H1 (cell line): ENCODE measurements at regions not wholly inside any gene's neighbourhood (a gene's known extent, or its start where the extent isn't known, plus 50 kb on each side); places are given as distances from the start of the nearest gene placed in this dataset.

Source experiments
- CTCF ChIA-PET: fragments of 300-600 bp; sonication (Branson Sonifier 250); formaldehyde crosslinking; loops from one replicate; lab custom pipeline; 2021; ENCODE audit not compliant: partially characterized antibody; lab: Charles Lee
- POLR2A ChIA-PET: fragments of 300-600 bp; sonication (Branson Sonifier 250); formaldehyde crosslinking; loops from one replicate; lab custom pipeline; 2021; ENCODE audit warnings: inconsistent platforms; ENCODE audit not compliant: partially characterized antibody; lab: Charles Lee
- DNase-seq, 2 experiments: peaks; one replicate each; pipeline versions ENCODE4 v3.0.0 to v3.0.0-alpha.2; 2010 to 2022; ENCODE audit warnings: low spot score in 2 of 2, low read depth in 1 of 2, mixed read lengths in 1 of 2
- FAIRE-seq: peaks from 2 replicates; lab custom pipeline; 2011; peaks lifted over from hg19 to GRCh38; lab: Jason Lieb, UNC
- H2AFZ ChIP-seq: 2 replicates; pipeline ENCODE4 v1.8.1; 2012; ENCODE audit warnings: low read length, inconsistent platforms
- H2AK5ac ChIP-seq: 2 replicates; pipeline ENCODE4 v1.6.1; 2013; ENCODE audit warnings: low read depth, low read length
- H2BK120ac ChIP-seq: replicated peaks from 2 replicates; pipeline ENCODE3; 2013; ENCODE audit warnings: low read depth, low read length, inconsistent platforms
- H2BK12ac ChIP-seq: 2 replicates; pipeline ENCODE4 v1.6.1; 2013; ENCODE audit warnings: low read depth, low read length
- H2BK15ac ChIP-seq: 2 replicates; pipeline ENCODE4 v1.6.1; 2013; ENCODE audit warnings: low read length
- H2BK20ac ChIP-seq: 2 replicates; pipeline ENCODE4 v1.6.1; 2013; ENCODE audit warnings: low read length
- H2BK5ac ChIP-seq: 2 replicates; pipeline ENCODE4 v1.6.1; 2013; ENCODE audit warnings: low read depth, low read length
- H3K14ac ChIP-seq: 2 replicates; pipeline ENCODE4 v1.6.1; 2013; ENCODE audit warnings: inconsistent platforms; ENCODE audit not compliant: insufficient read length
- H3K18ac ChIP-seq: 2 replicates; pipeline ENCODE4 v1.6.1; 2013; ENCODE audit warnings: low read length; ENCODE audit errors: extremely low read depth
- H3K23ac ChIP-seq: 2 replicates; pipeline ENCODE4 v1.6.1; 2013; ENCODE audit warnings: inconsistent platforms; ENCODE audit not compliant: insufficient read length
- H3K23me2 ChIP-seq: 2 replicates; pipeline ENCODE4 v1.6.1; 2013; ENCODE audit warnings: low read depth, low read length
- H3K27ac ChIP-seq: 2 replicates; pipeline ENCODE4 v1.6.1; 2011; ENCODE audit warnings: low read depth, low read length, inconsistent platforms
- H3K27me3 ChIP-seq, 4 experiments: replicated peaks in 1 of 4; 1 replicate in 1 of 4; 2 replicates in 3 of 4; pipeline versions ENCODE4 v1.6.1 to v1.8.1; 2011 to 2013; ENCODE audit warnings: low read length in 3 of 4, mild to moderate bottlenecking in 3 of 4, inconsistent platforms in 2 of 4, mixed read lengths in 2 of 4, moderate library complexity in 1 of 4; ENCODE audit not compliant: control insufficient read depth in 3 of 4, insufficient read depth in 3 of 4; ENCODE audit errors: extremely low read depth in 1 of 4
- H3K36me3 ChIP-seq, 4 experiments: 2 replicates each; pipeline versions ENCODE4 v1.6.1 to v1.8.1; 2011 to 2013; ENCODE audit warnings: mild to moderate bottlenecking in 4 of 4, low read length in 3 of 4, moderate library complexity in 2 of 4, control low read depth in 1 of 4, inconsistent platforms in 1 of 4; ENCODE audit not compliant: insufficient read depth in 4 of 4, control insufficient read depth in 2 of 4
- H3K4ac ChIP-seq: replicated peaks from 2 replicates; pipeline ENCODE3; 2013; ENCODE audit warnings: low read length, low read depth, mixed read lengths, inconsistent platforms; ENCODE audit not compliant: insufficient read length
- H3K4me1 ChIP-seq, 4 experiments: replicated peaks in 1 of 4; 1 replicate in 1 of 4; 2 replicates in 3 of 4; pipeline versions ENCODE4 v1.6.1 to v1.8.1; 2011 to 2013; ENCODE audit warnings: low read length in 3 of 4, inconsistent platforms in 2 of 4, mixed read lengths in 1 of 4; ENCODE audit not compliant: insufficient read depth in 4 of 4, control insufficient read depth in 3 of 4
- H3K4me2 ChIP-seq, 2 experiments: 2 replicates each; pipeline versions ENCODE4 v1.6.1 to v1.8.1; 2011 to 2013; ENCODE audit warnings: low read depth in 2 of 2, low read length in 2 of 2, control low read depth in 1 of 2, inconsistent platforms in 1 of 2, mild to moderate bottlenecking in 1 of 2; ENCODE audit not compliant: insufficient read depth in 1 of 2
- H3K4me3 ChIP-seq, 4 experiments: fragments of 200-600, 300-600 bp in 1 of 4; sonication (generic), shearing (Covaris generic), sonication (Bioruptor Twin) in 1 of 4; 2 replicates each; pipeline versions ENCODE4 v1.5.1 to v1.8.1; 2011 to 2016; ENCODE audit warnings: low read length in 4 of 4, low read depth in 3 of 4, control low read depth in 2 of 4, inconsistent platforms in 2 of 4, mild to moderate bottlenecking in 2 of 4, mixed read lengths in 1 of 4, moderate library complexity in 1 of 4; ENCODE audit not compliant: insufficient read depth in 2 of 4; ENCODE audit errors: extremely low read depth in 1 of 4
- H3K56ac ChIP-seq: replicated peaks from 2 replicates; pipeline ENCODE3; 2013; ENCODE audit warnings: low read depth, mild to moderate bottlenecking, mixed read lengths, low read length, inconsistent platforms; ENCODE audit not compliant: insufficient read length
- H3K79me1 ChIP-seq: 2 replicates; pipeline ENCODE4 v1.6.1; 2013; ENCODE audit warnings: low read depth, low read length, control low read depth
- H3K79me2 ChIP-seq, 2 experiments: 2 replicates each; pipeline versions ENCODE4 v1.6.1 to v1.8.1; 2012 to 2013; ENCODE audit warnings: low read length in 2 of 2, mild to moderate bottlenecking in 2 of 2, inconsistent platforms in 1 of 2; ENCODE audit not compliant: insufficient read depth in 2 of 2, control insufficient read depth in 1 of 2
- H3K9ac ChIP-seq, 4 experiments: replicated peaks in 1 of 4; 1 replicate in 1 of 4; 2 replicates in 3 of 4; pipeline versions ENCODE4 v1.6.1 to v1.8.1; 2011 to 2013; ENCODE audit warnings: low read depth in 3 of 4, low read length in 3 of 4, control low read depth in 2 of 4, mild to moderate bottlenecking in 2 of 4, moderate library complexity in 2 of 4, inconsistent platforms in 1 of 4; ENCODE audit errors: extremely low read depth in 1 of 4
- H3K9me3 ChIP-seq, 2 experiments: 2 replicates each; pipeline versions ENCODE4 v1.6.1 to v1.8.1; 2012 to 2013; ENCODE audit warnings: mild to moderate bottlenecking in 2 of 2, moderate library complexity in 2 of 2, control low read depth in 1 of 2, inconsistent platforms in 1 of 2, low read depth in 1 of 2, low read length in 1 of 2, mixed read lengths in 1 of 2; ENCODE audit not compliant: insufficient read depth in 2 of 2
- H4K20me1 ChIP-seq, 2 experiments: replicated peaks in 1 of 2; 2 replicates each; pipeline versions ENCODE3 to v1.8.1; 2011 to 2013; ENCODE audit warnings: inconsistent platforms in 2 of 2, low read length in 2 of 2, mild to moderate bottlenecking in 1 of 2; ENCODE audit not compliant: insufficient read depth in 2 of 2, control insufficient read depth in 1 of 2
- H4K5ac ChIP-seq: 2 replicates; pipeline ENCODE4 v1.6.1; 2013; ENCODE audit warnings: low read length, low read depth, mixed read lengths, inconsistent platforms; ENCODE audit not compliant: insufficient read length
- H4K8ac ChIP-seq: 2 replicates; pipeline ENCODE4 v1.8.0; 2013; ENCODE audit warnings: mild to moderate bottlenecking, moderate library complexity, low read length, inconsistent platforms; ENCODE audit not compliant: insufficient read depth; ENCODE audit errors: extremely low read depth
- H4K91ac ChIP-seq: replicated peaks from 2 replicates; pipeline ENCODE3; 2013; ENCODE audit warnings: low read length, mixed read lengths, inconsistent platforms; ENCODE audit not compliant: insufficient read length
- EZH2 ChIP-seq: fragments of 200-600 bp; sonication (generic); IDR thresholded peaks from 2 replicates; pipeline ENCODE4 v1.7.1; 2012; ENCODE audit warnings: low read depth, mild to moderate bottlenecking, moderate library complexity, low read length, inconsistent platforms; ENCODE audit not compliant: severe bottlenecking
- FOSL1 ChIP-seq: IDR thresholded peaks from 2 replicates; pipeline ENCODE4 v1.6.1; 2011; ENCODE audit warnings: mild to moderate bottlenecking, low read depth, low read length, moderate library complexity; ENCODE audit not compliant: insufficient read depth
- GTF2F1 ChIP-seq: IDR thresholded peaks from 2 replicates; pipeline ENCODE4 v1.6.1; 2012; ENCODE audit warnings: low read depth, low read length, improper control_type of control experiment, borderline replicate concordance
- KDM1A ChIP-seq: fragments of 200-600, 300-600 bp; sonication (generic); IDR thresholded peaks from 2 replicates; pipeline ENCODE4 v1.7.1; 2016; ENCODE audit warnings: mild to moderate bottlenecking, low read length, borderline replicate concordance
- POLR2A ChIP-seq, 2 experiments: IDR thresholded peaks; 1 replicate in 1 of 2; 2 replicates in 1 of 2; pipeline ENCODE4 v1.6.1; 2011; ENCODE audit warnings: low read depth in 2 of 2, low read length in 2 of 2, mild to moderate bottlenecking in 2 of 2; ENCODE audit errors: control extremely low read depth in 1 of 2
- RXRA ChIP-seq: IDR thresholded peaks from 2 replicates; pipeline ENCODE4 v1.6.1; 2011; ENCODE audit warnings: low read depth, mild to moderate bottlenecking, low read length, moderate library complexity; ENCODE audit not compliant: insufficient read depth
- SUZ12 ChIP-seq: fragments of 200-600 bp; sonication (generic); IDR thresholded peaks from 2 replicates; pipeline ENCODE4 v1.6.1; 2012; ENCODE audit warnings: mild to moderate bottlenecking, inconsistent platforms, low read length, moderate library complexity, mixed read lengths
- TBP ChIP-seq: IDR thresholded peaks from 2 replicates; pipeline ENCODE4 v1.6.1; 2011; ENCODE audit warnings: low read depth, low read length, improper control_type of control experiment
- TCF12 ChIP-seq: IDR thresholded peaks from 2 replicates; pipeline ENCODE4 v1.6.1; 2011; ENCODE audit warnings: low read depth, mild to moderate bottlenecking, low read length
- WGBS, 2 experiments: shearing (Covaris generic) in 1 of 2; methylation state at CpG; one replicate each; pipeline versions ENCODE4 v1.1.6 to v1.1.7; 2013 to 2015; ENCODE audit warnings: low lambda C conversion rate in 2 of 2, mixed read lengths in 2 of 2, inconsistent platforms in 1 of 2, low coverage in 1 of 2, missing lambda C conversion rate in 1 of 2; ENCODE audit not compliant: insufficient replicate concordance in 2 of 2, insufficient coverage in 1 of 2, insufficient read length in 1 of 2; ENCODE audit errors: extremely low coverage in 1 of 2, missing lambda C conversion rate in 1 of 2; 5-methylcytosine and 5-hydroxymethylcytosine counted together
- TF ChIP-seq, protein P1 (sequence below): IDR thresholded peaks from 2 replicates; pipeline ENCODE4 v1.6.1; 2011; ENCODE audit warnings: low read length, improper control_type of control experiment

DNA sequence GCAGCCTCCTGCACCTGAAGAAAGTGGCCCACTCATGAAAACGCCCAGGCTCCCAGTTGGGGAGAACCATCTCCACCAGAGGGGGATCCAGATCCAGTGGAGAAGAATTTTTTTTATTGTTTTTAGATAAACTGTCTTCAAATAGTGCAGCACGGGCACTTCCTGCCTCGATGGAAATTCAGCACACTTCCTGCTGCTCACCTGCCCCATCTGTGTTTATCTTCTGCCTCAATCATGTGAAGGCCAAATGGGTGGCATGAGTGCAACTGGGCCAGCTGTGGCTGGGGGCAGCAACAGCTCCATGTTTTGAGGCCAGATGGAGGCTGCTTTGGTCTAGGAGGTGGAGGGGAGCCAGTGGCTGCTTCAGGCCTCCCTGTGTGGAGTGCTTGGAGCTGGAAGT is 75.9 kb upstream of the WSB1 start:
- TF ChIP-seq SUZ12 (no peak), GTF2F1 (no peak), TBP (no peak), POLR2A (IDR thresholded peaks at IDR 0.05; ENCODE audit: control extremely low read depth in 1 of 2, low read depth in 2 of 2, low read length in 2 of 2) (no peak), KDM1A (no peak), FOSL1 (no peak), RXRA (no peak), TCF12 (no peak), EZH2 (no peak)
- TF ChIP-seq, protein P1, sequence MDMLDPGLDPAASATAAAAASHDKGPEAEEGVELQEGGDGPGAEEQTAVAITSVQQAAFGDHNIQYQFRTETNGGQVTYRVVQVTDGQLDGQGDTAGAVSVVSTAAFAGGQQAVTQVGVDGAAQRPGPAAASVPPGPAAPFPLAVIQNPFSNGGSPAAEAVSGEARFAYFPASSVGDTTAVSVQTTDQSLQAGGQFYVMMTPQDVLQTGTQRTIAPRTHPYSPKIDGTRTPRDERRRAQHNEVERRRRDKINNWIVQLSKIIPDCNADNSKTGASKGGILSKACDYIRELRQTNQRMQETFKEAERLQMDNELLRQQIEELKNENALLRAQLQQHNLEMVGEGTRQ, result no peak
- TF ChIP-seq, all 59 proteins: peak for 0
- no peak overlapping the region for H3K4me3 ChIP-seq
- no peak overlapping the region for H2BK20ac ChIP-seq
- H3K9ac ChIP-seq, result no peak overlapping the region
- H3K36me3 ChIP-seq, result no peaks in the 10 kb centered on the region
- H3K9me3 ChIP-seq, result peaks cover 37 to 70% of the 10 kb centered on the region in 2 experiments
- no peaks in the 10 kb centered on the region for H3K4me1 ChIP-seq
- no peak overlapping the region for H3K23ac ChIP-seq
- no peak overlapping the region for H2AFZ ChIP-seq
- no peak overlapping the region for H3K27ac ChIP-seq
- no peak overlapping the region for H2BK15ac ChIP-seq
- no peak overlapping the region for H2BK5ac ChIP-seq
- H3K27me3 ChIP-seq, result no peaks in the 10 kb centered on the region
- no peak overlapping the region for H3K4me2 ChIP-seq
- no peak overlapping the region for H3K18ac ChIP-seq
- 86% methylated on average over 3 of the region's 3 CpGs; no CpG with 5 or more reads in 1 of the 2 experiments for WGBS, 2 experiments
- no peak overlapping the region for H4K91ac ChIP-seq
- no peak overlapping the region for H2BK120ac ChIP-seq
- H3K14ac ChIP-seq, result no peak overlapping the region
- no peak overlapping the region for H4K8ac ChIP-seq
- no peaks in the 10 kb centered on the region for H4K20me1 ChIP-seq
- no peaks in the 10 kb centered on the region for H3K79me2 ChIP-seq
- POLR2A ChIA-PET, result no interaction called here
- no peaks in the 10 kb centered on the region for H3K79me1 ChIP-seq
- no peak overlapping the region for H3K56ac ChIP-seq
- no peak overlapping the region for H3K4ac ChIP-seq
- no peaks in the 10 kb centered on the region for H3K23me2 ChIP-seq
- CTCF ChIA-PET, result no interaction called here
- FAIRE-seq, result no peak
- DNase-seq, result no peak
- no peak overlapping the region for H4K5ac ChIP-seq
- H2AK5ac ChIP-seq, result no peak overlapping the region
- no peak overlapping the region for H2BK12ac ChIP-seq
